OCI-LY7 (cell line): ENCODE measurements at regions not wholly inside any gene's neighbourhood (a gene's known extent, or its start where the extent isn't known, plus 50 kb on each side); places are given as distances from the start of the nearest gene placed in this dataset.

Source experiments
- BruUV-seq: library from RNA; stranded (reverse); fragments of 400-500 nt; replicated peaks from 2 replicates; lab custom pipeline; 2021; lab: Mats Ljungman, UMichigan
- CTCF ChIA-PET: fragments of 300-600 bp; sonication (Branson Sonifier 250); formaldehyde crosslinking; loops from one replicate; lab custom pipeline; 2022; ENCODE audit warnings: antibody characterized with exemption; ENCODE audit not compliant: unreplicated experiment; lab: Charles Lee
- POLR2A ChIA-PET: fragments of 300-600 bp; sonication (Branson Sonifier 250); formaldehyde crosslinking; loops from one replicate; lab custom pipeline; 2022; ENCODE audit warnings: antibody characterized with exemption; lab: Charles Lee
- DNase-seq: peaks from one replicate; pipeline ENCODE4 v3.0.0-alpha.2; 2015; ENCODE audit warnings: low spot score
- H2AFZ ChIP-seq: fragments of 200-600 bp; sonication (generic), shearing (Covaris generic); 2 replicates; pipeline ENCODE4 v1.6.1; 2014; ENCODE audit warnings: mild to moderate bottlenecking, antibody characterized with exemption, low read length, moderate library complexity
- H3K27ac ChIP-seq: fragments of 200-600 bp; sonication (generic); 2 replicates; pipeline ENCODE4 v1.5.1; 2014; ENCODE audit warnings: mixed run types, low read depth, mild to moderate bottlenecking, moderate library complexity, low read length, inconsistent platforms; ENCODE audit not compliant: poor library complexity, severe bottlenecking
- H3K36me3 ChIP-seq: fragments of 200-600 bp; sonication (generic); 2 replicates; pipeline ENCODE4 v1.6.1; 2014; ENCODE audit warnings: mild to moderate bottlenecking, antibody characterized with exemption, low read length, moderate library complexity, mixed read lengths; ENCODE audit not compliant: insufficient read depth
- H3K4me1 ChIP-seq: fragments of 200-600 bp; sonication (generic); 2 replicates; pipeline ENCODE4 v1.5.1; 2014; ENCODE audit warnings: mild to moderate bottlenecking, low read length; ENCODE audit not compliant: insufficient read depth, poor library complexity, severe bottlenecking
- H3K4me2 ChIP-seq: fragments of 200-600 bp; sonication (generic); 2 replicates; pipeline ENCODE4 v1.6.1; 2014; ENCODE audit warnings: mild to moderate bottlenecking, low read length
- H3K4me3 ChIP-seq: fragments of 200-600 bp; sonication (generic); 2 replicates; pipeline ENCODE4 v1.5.1; 2014; ENCODE audit warnings: mild to moderate bottlenecking, low read depth, low read length; ENCODE audit not compliant: poor library complexity, severe bottlenecking
- H3K79me2 ChIP-seq: fragments of 200-600 bp; sonication (generic); 2 replicates; pipeline ENCODE4 v1.6.1; 2016; ENCODE audit warnings: low read depth, mild to moderate bottlenecking, low read length, moderate library complexity, mixed read lengths; ENCODE audit not compliant: insufficient read depth
- H3K9me2 ChIP-seq: fragments of 200-600 bp; sonication (generic); 2 replicates; pipeline ENCODE4 v1.6.1; 2016; ENCODE audit warnings: mild to moderate bottlenecking, low read length, mixed read lengths; ENCODE audit not compliant: insufficient read depth
- H3K9me3 ChIP-seq: fragments of 200-600 bp; sonication (generic); 2 replicates; pipeline ENCODE4 v1.6.1; 2014; ENCODE audit warnings: mild to moderate bottlenecking, mixed run types, low read length, mixed read lengths
- H4K20me1 ChIP-seq: fragments of 200-600 bp; sonication (generic); 2 replicates; pipeline ENCODE4 v1.6.1; 2014; ENCODE audit warnings: mild to moderate bottlenecking, antibody characterized with exemption, low read length, moderate library complexity, mixed read lengths; ENCODE audit not compliant: insufficient read depth
- EZH2phosphoT487 ChIP-seq: fragments of 200-600 bp; sonication (generic); IDR thresholded peaks from 2 replicates; pipeline ENCODE4 v1.6.1; 2018; ENCODE audit warnings: low read depth, borderline replicate concordance, mild to moderate bottlenecking, mixed run types, antibody characterized with exemption, low read length, moderate library complexity, mixed read lengths
- intact Hi-C: fragments of 100-400 bp; cut with micrococcal nuclease; formaldehyde crosslinking; loops from one replicate; pipeline ENCODE4 v1.10.0; 2022; ENCODE audit not compliant: unreplicated experiment
- TF ChIP-seq, protein P1 (sequence below): fragments of 200-600 bp; sonication (generic); conservative IDR thresholded peaks from 2 replicates; pipeline ENCODE4 v1.5.1; 2014; ENCODE audit warnings: mild to moderate bottlenecking, antibody characterized with exemption, low read length, moderate library complexity, mixed read lengths

DNA sequence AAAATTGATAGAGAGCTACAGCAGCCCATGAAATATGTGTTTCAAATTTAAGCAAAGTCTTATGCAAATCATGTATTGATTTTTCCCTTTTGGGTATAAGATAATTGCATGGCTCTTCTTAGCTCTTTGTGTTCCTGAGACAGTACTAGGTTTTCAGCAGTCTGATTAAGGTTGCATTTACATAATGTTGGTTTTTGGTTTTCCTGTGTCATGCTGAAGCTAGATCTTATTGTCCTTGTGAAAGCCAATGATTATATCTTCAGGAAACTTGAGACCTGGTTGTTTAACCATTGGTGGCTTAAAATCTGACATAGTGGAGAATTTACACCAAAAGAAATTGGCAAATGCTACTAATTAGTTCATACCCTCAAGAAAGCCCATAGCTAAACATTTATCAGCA is 392.6 kb downstream of the ZPLD1 start:
- no peak overlapping the region for H2AFZ ChIP-seq
- CTCF ChIA-PET: no interaction called here
- no peak for DNase-seq
- no peaks in the 10 kb centered on the region for H3K9me3 ChIP-seq
- H3K4me1 ChIP-seq: no peaks in the 10 kb centered on the region
- H3K36me3 ChIP-seq: no peaks in the 10 kb centered on the region
- no peaks in the 10 kb centered on the region for H3K9me2 ChIP-seq
- H3K79me2 ChIP-seq: no peaks in the 10 kb centered on the region
- POLR2A ChIA-PET: interaction anchor here (0.7 kb wide), 1 partner anchor 9 kb away, joined by 3 read pairs; no protein-coding TSS in a partner anchor
- no peak for TF ChIP-seq EZH2phosphoT487
- TF ChIP-seq, protein P1, sequence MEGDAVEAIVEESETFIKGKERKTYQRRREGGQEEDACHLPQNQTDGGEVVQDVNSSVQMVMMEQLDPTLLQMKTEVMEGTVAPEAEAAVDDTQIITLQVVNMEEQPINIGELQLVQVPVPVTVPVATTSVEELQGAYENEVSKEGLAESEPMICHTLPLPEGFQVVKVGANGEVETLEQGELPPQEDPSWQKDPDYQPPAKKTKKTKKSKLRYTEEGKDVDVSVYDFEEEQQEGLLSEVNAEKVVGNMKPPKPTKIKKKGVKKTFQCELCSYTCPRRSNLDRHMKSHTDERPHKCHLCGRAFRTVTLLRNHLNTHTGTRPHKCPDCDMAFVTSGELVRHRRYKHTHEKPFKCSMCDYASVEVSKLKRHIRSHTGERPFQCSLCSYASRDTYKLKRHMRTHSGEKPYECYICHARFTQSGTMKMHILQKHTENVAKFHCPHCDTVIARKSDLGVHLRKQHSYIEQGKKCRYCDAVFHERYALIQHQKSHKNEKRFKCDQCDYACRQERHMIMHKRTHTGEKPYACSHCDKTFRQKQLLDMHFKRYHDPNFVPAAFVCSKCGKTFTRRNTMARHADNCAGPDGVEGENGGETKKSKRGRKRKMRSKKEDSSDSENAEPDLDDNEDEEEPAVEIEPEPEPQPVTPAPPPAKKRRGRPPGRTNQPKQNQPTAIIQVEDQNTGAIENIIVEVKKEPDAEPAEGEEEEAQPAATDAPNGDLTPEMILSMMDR: no peak
- no peak overlapping the region for H3K27ac ChIP-seq
- no peaks in the 10 kb centered on the region for H4K20me1 ChIP-seq
- intact Hi-C loops: no loop called here
- H3K4me3 ChIP-seq: no peak overlapping the region
- no TSS peak for BruUV-seq
- no peak overlapping the region for H3K4me2 ChIP-seq

DNA sequence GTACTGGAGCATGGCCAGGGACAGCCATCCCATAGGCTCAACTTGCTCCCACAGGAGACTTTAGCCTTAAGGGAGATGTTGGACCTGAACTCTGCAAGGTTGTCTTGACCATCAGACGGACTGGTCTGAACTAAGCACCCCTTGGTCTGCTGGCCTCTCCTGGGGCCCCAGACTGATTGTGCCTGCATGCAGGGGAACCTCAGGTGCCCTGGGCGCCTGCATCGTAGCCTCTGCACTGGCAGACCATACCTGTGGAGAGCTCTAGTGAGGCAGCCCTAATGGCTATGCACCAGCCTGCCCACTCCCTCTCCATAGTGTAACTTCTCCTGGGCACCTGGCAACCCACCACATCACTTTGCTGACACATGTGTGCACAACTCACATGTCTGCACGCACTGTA is 395.6 kb downstream of the ZPLD1 start:
- TF ChIP-seq, protein P1: no peak
- no peak for TF ChIP-seq EZH2phosphoT487
- H2AFZ ChIP-seq: no peak overlapping the region

DNA sequence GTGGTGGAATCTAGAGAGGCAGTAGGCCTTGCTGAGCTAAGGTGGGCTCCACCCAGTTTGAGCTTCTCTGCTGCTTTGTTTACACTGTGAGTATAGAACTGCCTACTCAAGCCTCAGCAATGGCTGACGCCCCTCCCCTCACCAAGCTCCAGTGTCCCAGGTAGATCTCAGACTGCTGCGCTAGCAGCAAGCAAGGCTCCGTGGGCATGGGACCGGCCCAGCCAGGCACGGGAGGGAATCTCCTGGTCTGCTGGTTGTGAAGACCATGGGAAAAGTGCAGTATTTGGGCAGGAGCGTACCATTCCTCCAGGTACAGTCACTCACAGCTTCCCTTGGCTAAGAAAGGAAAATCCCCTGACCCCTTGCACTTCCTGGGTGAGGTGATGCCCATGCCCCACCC is 407.1 kb downstream of the ZPLD1 start:
- TF ChIP-seq EZH2phosphoT487: no peak
- TF ChIP-seq, protein P1: no peak
- Histone ChIP-seq H2AFZ (no peak overlapping the region), H3K4me3 (no peak overlapping the region), H3K9me2 (no peaks in the 10 kb centered on the region), H3K27ac (no peak overlapping the region), H3K4me1 (no peaks in the 10 kb centered on the region), H4K20me1 (no peaks in the 10 kb centered on the region), H3K9me3 (no peaks in the 10 kb centered on the region), H3K36me3 (no peaks in the 10 kb centered on the region), H3K4me2 (no peak overlapping the region), H3K79me2 (no peaks in the 10 kb centered on the region)
- no TSS peak for BruUV-seq
- ChIA-PET POLR2A (interaction anchor here (0.5 to 0.9 kb wide), 2 partner anchors 9 to 370 kb away, joined by 3 read pairs; no protein-coding TSS in a partner anchor), CTCF (no interaction called here)
- no peak for DNase-seq
- intact Hi-C loops: no loop called here

More for the DNA sequence above, 395.6 kb downstream of the ZPLD1 start:
- no TSS peak for BruUV-seq
- Histone ChIP-seq H4K20me1 (no peaks in the 10 kb centered on the region), H3K36me3 (no peaks in the 10 kb centered on the region), H3K9me3 (no peaks in the 10 kb centered on the region), H3K79me2 (no peaks in the 10 kb centered on the region), H3K4me2 (no peak overlapping the region), H3K4me1 (no peaks in the 10 kb centered on the region), H3K9me2 (no peaks in the 10 kb centered on the region), H3K4me3 (no peak overlapping the region), H3K27ac (no peak overlapping the region)
- ChIA-PET CTCF (no interaction called here), POLR2A (no interaction called here)
- intact Hi-C loops: no loop called here
- DNase-seq: no peak
